ENCODE measurements at regions not wholly inside any gene's neighbourhood (a gene's known extent, or its start where the extent isn't known, plus 50 kb on each side); places are given as distances from the start of the nearest gene placed in this dataset.

GRCh38 chr1:116262995-116263385 lies 110.1 kb upstream of the ATP1A1 start:
- DNase-seq (ENCODE audit: low read depth), result no peak

DNA sequence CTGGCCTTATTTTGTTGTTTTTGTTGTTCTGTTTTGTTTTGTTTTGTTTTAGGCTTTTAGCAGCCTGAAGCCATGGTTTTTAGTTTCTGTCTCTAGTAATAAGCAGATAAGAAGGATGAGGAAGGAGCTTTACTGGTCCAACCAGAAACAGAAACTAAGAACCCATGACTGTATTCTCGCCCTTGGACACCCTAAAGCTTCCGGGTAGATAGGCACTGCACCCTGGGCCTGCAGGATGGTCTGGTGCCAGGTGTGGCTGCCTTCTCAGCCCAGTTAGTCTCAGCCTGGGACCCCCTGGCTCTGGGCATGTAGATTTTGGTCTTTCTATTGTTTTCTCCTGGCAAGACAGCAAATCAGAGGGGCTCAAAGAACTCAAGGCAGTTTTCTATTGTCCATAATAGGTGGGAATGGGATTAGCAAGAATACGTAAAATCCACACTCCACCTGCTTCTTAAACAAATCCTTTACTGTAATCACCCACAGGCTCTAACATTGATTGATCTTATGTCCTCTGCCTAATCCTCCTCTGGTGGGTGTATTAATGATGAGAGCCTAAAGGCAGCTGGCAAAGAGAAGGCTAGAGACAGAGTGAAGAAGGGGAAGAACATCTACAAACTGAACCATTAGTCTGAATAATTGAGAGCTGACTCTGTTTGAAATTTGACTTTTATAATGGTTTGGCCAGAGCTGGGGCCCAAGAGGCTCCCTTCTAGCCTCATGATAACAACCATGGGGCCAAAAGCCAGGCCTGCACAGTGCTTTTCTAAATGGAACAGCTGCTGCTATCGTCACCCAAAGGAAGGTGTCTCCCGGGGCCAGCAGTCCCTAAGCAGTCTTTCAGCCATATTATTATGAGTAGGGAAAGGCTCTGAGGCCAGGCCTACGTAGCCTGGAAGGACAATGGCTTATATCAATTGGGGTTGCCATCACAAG lies 106.8 kb upstream of the ATP1A1 start:
- no peak for DNase-seq (ENCODE audit: low read depth)

DNA sequence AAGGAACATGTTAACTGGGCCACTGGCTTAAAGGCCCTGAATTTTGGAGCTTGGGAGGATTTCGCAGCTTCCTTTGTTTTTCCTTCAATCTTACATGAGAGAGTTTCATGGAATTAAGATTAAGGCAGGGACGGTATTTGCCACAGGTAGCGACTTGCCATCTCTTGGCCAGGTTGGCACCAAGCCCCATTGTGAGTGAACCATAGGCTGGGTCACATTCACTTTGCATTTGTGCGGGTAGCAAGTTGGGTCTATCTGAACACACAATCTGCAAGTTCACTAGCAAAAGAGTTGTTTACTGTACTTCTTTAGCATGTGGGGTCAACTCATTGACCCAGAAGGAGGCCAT lies 106.2 kb upstream of the ATP1A1 start:
- no peak for DNase-seq (ENCODE audit: low read depth)

DNA sequence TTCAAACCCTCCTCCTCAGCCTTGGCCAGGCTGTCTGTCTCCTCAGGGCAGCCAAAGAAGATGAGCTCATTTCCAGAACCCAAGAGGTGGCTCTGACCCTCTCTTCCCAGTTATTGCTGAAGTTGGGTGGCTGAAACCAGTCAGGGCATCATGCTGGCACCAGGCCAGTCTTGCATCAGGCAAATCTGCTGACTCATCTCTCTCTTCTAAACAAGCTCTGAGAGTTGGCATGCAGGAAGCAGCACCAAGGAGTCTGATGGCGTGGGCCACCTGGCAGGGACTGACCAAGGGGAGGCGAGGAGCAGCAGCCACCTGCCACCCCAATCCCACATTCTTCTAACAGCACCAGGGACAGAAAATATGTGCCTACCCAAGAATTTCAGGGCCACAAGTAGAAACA lies 104.8 kb upstream of the ATP1A1 start:
- no peak for DNase-seq (ENCODE audit: low read depth)

DNA sequence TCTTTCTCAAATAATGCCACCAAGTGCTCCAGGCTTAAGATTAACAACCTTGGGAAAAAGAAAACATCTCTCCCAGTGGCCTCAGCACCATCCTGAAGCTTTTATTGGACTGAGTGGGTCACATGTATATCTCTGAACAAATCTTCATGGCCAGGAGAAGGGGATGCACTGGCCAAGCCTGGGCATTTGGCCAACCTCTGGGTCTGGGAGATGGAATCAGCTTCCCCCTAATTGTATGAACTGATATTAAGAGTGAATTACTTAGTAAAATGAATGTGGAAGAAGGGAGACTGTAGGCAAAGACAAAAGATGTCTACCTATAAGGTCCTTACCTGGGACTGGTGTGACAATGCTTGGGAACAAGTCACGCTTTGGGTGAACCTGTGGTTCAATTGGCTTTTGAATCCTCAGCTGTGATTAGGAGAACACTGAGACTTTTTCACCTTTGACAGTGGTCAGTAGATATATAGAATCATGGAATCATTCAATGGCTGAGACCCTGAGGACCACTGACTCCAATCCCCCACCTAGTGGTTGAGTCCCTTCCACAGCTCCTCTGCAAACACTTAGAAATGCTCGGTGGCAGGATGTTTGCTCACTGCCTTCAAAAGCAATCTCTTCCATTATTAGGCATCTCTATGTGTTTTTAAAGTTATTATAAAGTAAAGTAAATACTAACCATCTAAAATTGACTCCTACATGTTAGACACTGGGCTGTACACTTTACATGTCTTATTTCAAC lies 102.6 kb upstream of the ATP1A1 start:
- DNase-seq (ENCODE audit: low read depth), result no peak

- DNase-seq (ENCODE audit: low read depth), result no peak
Observed at GRCh38 chr1:116273042-116273783, 99.8 kb upstream of the ATP1A1 start.

GRCh38 chr1:116276532-116276931 lies 96.5 kb upstream of the ATP1A1 start:
- DNase-seq (ENCODE audit: low read depth), result no peak

GRCh38 chr1:116277840-116278540 lies 95.1 kb upstream of the ATP1A1 start:
- no peak for DNase-seq (ENCODE audit: low read depth)

GRCh38 chr1:116278541-116278866 lies 94.5 kb upstream of the ATP1A1 start:
- no peak for DNase-seq (ENCODE audit: low read depth)

DNA sequence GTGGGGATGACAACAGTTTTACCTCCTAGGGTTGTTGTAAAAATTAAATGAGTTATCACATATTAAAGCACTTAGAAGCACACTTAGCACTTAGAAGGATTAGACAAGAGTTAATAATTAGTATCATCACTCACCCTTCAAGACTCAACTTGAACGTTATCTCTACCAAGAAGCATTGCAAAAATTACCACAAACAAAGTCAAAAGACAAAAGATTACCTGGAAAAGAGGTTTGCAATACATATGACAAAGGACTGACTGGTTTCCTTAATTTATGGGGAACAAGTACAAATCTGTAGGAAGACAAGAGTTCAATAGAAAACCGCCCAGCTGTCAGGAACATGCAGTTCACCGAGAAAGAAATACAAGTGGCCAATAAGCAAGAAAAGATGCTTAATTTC lies 93.3 kb upstream of the ATP1A1 start:
- DNase-seq (ENCODE audit: low read depth), result no peak

DNA sequence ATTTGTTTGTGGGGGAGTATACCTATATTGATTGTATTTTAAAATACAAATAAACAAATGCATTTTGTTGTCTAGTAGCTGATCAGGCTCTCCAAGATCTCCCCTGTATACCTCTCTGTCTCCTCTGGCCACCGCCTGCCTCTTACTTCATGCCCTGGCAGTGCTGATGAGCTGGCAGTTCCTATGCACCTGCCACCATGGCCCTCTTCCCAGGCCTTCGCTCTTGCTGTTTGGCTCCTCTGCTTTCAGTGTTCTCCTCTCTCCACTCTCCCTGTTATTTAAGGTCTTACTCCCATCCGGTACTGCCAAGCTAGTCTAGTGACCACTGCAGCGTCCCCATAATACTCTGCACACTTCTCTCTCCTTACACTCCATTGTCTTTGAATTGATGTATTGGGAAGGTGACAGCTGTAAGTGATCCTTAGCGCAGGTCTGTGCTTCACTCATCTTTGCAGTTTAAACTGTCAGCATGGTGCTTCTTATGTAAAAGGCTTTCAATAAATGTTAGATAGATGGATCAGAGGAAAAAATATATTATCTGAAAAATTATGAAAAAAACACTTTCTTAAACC lies 88.1 kb upstream of the ATP1A1 start:
- no peak for DNase-seq (ENCODE audit: low read depth)

DNA sequence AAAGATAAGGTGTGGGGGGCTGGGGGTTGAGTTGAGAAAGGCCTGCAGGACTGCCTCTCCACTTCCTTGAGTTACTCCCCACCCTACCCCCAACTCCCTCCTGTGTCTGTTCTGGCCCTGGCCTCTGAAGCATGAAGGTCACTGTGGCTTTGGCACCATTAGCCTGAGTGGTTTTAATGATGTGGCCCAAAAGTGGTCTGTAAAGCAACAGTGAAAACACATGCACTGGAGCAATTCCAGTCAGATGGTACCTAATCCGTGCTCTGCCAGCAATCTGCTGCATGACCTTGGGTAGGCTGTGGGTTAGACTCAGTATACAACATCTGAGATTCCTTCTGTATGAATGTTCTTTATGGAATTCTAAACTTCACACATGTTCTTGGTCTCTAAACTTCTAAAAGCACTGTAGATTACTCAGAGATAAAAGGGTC lies 86.5 kb upstream of the ATP1A1 start:
- DNase-seq (ENCODE audit: low read depth), result peak; percentile 54

DNA sequence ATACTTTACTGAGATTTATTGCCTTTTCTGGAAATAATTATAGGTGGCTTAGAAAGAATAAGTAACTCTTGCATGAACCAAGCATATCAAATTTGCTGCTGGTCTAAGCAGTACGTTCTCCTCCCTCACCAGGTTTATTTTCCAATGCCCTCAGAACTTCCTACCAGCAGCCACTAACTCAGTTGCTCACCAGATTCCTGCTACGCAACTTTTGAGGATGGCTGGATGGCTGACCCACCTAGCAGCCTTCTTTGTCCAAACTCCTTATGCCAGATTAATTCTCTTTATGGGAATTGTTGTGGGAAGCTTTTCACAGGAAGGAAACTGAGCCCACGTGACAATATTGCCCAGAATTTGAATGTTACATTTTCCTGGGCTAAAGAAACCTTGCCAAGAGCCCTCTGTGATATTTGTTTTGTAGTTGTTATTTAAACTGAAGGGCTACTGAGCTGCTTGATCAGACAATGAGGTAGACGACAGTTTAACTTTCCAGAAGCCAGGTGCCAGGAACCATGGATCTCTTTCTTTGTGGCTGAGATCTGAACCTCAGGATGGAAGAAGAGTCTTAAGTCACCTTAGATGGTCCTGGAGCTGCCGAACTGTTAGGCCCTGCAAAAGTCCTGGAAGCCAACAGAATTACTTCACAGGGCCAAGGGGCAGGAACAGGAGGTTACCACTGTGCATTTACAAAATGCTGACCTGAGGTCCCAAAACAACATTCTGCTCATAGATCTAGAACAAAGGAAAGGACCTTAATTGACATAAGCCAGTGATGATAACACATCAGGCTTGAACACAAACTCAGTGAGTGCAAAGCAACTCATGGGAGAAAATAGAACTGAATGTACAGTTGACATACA lies 85.5 kb upstream of the ATP1A1 start:
- DNase-seq (ENCODE audit: low read depth), result no peak

DNA sequence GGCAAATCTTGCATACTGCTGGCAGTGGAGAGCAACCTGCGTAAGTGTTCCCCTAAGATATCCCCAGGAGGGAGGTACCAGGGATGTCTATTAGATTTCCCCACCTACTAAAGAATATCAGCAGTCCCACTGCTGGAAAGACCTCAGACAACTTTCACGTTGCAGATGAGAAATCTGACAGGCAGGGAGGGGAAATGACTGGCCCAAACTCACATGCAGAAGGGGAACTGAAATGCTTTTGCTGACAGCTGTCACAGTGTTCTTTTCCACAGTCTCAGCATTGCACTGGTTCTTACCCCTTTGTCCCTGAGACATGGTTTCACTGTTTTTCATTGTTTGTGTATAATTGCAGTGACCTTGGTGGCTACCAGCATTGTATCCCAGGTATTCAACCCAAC lies 84.8 kb upstream of the ATP1A1 start:
- no peak for DNase-seq (ENCODE audit: low read depth)

DNA sequence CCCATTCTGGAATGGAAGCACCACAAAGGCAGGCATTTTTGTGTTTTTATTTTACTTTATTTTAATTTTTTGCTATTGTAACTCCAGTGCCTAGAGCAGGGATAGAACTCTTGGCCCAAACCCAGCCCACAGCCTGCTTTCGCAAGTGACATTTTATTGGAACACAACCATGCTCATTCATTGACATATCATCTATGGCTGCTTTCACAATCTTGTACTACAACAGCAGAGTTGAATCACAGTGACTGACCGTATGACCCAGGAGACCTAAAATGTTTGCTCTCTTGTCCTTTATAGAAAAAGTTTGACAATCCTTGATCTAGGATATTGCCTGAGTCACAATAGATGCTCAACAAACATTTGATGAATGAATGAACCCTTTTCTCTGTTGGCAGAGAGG lies 83.9 kb upstream of the ATP1A1 start:
- no peak for DNase-seq (ENCODE audit: low read depth)

GRCh38 chr1:116290085-116290705 lies 82.8 kb upstream of the ATP1A1 start:
- DNase-seq (ENCODE audit: low read depth), result no peak

GRCh38 chr1:116291024-116291423 lies 82.0 kb upstream of the ATP1A1 start:
- no peak for DNase-seq (ENCODE audit: low read depth)

DNA sequence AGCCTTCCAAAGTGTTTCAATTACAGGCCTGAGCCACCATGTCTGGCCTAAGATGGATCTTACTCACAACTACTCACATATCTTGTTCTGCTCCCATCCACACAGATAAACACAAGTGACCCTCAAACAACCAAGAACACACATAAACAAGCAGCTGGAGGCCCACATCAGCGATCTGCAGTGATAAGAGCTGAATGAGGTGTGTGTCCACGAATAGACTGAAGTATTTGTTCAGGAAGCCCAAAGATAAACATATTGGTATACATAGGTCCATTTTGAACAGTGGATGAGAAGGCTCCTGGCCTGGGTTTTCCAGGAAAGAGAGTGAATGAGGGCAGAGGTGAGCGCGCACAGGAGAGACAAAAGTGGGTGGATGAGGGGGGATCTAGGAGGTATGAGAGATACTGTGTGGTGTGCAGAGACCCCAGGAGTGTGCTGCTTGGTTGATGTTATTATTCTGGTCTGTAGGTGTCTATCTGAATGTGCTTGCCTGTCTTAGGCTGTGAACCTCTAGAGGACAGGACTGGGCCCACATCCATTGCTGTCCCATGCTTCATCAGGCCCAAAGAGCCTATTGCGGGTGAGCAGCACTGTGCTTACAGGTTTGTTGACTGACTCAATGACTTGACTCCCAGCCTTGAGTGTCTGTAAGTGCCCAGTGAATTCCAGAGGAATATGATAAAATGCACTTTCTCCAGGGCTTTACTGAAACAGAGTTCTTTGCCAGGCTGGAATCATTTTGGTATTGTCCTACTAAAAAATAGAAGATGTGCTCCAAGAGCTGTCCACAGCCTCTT lies 79.9 kb upstream of the ATP1A1 start:
- DNase-seq (ENCODE audit: low read depth), result no peak

- no peak for DNase-seq (ENCODE audit: low read depth)
Observed at GRCh38 chr1:116297495-116298212, 75.4 kb upstream of the ATP1A1 start.
